ENCODE measurements at regions not wholly inside any gene's neighbourhood (a gene's known extent, or its start where the extent isn't known, plus 50 kb on each side); places are given as distances from the start of the nearest gene placed in this dataset.

GRCh38 chr5:123880875-123881274 is 368.9 kb downstream of the CSNK1G3 start:
- TF ChIP-seq, protein P1, sequence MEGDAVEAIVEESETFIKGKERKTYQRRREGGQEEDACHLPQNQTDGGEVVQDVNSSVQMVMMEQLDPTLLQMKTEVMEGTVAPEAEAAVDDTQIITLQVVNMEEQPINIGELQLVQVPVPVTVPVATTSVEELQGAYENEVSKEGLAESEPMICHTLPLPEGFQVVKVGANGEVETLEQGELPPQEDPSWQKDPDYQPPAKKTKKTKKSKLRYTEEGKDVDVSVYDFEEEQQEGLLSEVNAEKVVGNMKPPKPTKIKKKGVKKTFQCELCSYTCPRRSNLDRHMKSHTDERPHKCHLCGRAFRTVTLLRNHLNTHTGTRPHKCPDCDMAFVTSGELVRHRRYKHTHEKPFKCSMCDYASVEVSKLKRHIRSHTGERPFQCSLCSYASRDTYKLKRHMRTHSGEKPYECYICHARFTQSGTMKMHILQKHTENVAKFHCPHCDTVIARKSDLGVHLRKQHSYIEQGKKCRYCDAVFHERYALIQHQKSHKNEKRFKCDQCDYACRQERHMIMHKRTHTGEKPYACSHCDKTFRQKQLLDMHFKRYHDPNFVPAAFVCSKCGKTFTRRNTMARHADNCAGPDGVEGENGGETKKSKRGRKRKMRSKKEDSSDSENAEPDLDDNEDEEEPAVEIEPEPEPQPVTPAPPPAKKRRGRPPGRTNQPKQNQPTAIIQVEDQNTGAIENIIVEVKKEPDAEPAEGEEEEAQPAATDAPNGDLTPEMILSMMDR (IDR thresholded peaks at IDR 0.05): no peak
- no peak for TF ChIP-seq ZFX (IDR thresholded peaks at IDR 0.05; ENCODE audit: borderline replicate concordance)

GRCh38 chr5:123879071-123879470 is 367.1 kb downstream of the CSNK1G3 start:
- TF ChIP-seq ZFX (IDR thresholded peaks at IDR 0.05; ENCODE audit: borderline replicate concordance): no peak
- TF ChIP-seq, protein P1 (IDR thresholded peaks at IDR 0.05): no peak
- H3K27ac ChIP-seq: no peak overlapping the region

More at GRCh38 chr5:123880875-123881274, 368.9 kb downstream of the CSNK1G3 start:
- H3K27ac ChIP-seq: no peak overlapping the region

GRCh38 chr5:123876276-123876790 is 364.4 kb downstream of the CSNK1G3 start:
- TF ChIP-seq, protein P1 (IDR thresholded peaks at IDR 0.05): no peak
- TF ChIP-seq ZFX (IDR thresholded peaks at IDR 0.05; ENCODE audit: borderline replicate concordance): no peak
- H3K27ac ChIP-seq: no peak overlapping the region

DNA sequence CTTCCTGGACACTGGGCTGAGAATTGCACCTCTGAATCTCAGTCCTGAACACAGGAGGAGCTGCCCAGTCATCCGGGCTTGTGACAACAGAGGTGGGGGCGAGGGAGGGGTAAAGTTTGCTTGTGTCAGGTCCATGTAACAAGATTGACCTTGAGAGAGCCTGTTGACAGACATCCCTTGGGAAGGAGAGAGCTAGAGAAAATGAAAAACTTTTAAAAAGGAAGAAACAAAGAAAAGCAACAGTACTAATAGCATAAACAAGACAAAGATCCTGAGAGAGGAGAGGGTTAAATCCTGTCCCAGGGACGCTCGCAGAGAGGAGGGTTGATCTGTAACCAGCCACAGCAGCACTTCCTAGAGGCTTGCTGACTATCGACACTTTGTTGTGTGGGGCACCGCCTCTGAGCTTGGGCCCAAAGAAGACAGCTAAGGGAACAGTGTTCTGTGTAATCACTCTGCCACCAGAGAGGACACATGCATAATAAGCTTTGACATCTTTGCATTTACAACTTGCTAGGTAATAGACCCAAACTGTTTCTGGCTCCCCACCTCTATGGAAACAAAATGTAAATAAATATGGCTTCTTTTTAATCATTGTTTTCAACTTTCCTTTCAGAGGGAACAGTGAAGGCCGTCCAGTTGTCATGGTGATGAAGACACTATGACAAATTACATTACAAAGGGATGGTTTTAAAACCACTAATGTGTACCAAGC is 363.7 kb downstream of the CSNK1G3 start:
- no peak overlapping the region for H3K27ac ChIP-seq
- TF ChIP-seq, protein P1 (IDR thresholded peaks at IDR 0.05): no peak
- TF ChIP-seq ZFX (IDR thresholded peaks at IDR 0.05; ENCODE audit: borderline replicate concordance): no peak

GRCh38 chr5:123874600-123875201 is 362.7 kb downstream of the CSNK1G3 start:
- no peak overlapping the region for H3K27ac ChIP-seq
- TF ChIP-seq, protein P1 (IDR thresholded peaks at IDR 0.05): no peak
- no peak for TF ChIP-seq ZFX (IDR thresholded peaks at IDR 0.05; ENCODE audit: borderline replicate concordance)

GRCh38 chr5:123873846-123874245 is 361.9 kb downstream of the CSNK1G3 start:
- H3K27ac ChIP-seq: no peak overlapping the region
- TF ChIP-seq, protein P1 (IDR thresholded peaks at IDR 0.05): no peak
- TF ChIP-seq ZFX (IDR thresholded peaks at IDR 0.05; ENCODE audit: borderline replicate concordance): no peak

GRCh38 chr5:123871373-123871772 is 359.4 kb downstream of the CSNK1G3 start:
- no peak overlapping the region for H3K27ac ChIP-seq
- TF ChIP-seq ZFX (IDR thresholded peaks at IDR 0.05; ENCODE audit: borderline replicate concordance): no peak
- TF ChIP-seq, protein P1 (IDR thresholded peaks at IDR 0.05): no peak

Data from 22Rv1 (cell line).